NCI-H460 (cell line): ENCODE measurements at regions not wholly inside any gene's neighbourhood (a gene's known extent, or its start where the extent isn't known, plus 50 kb on each side); places are given as distances from the start of the nearest gene placed in this dataset.

Experiments used
- DNase-seq: peaks from one replicate; pipeline ENCODE4 v3.0.0-alpha.2; 2016; ENCODE audit warnings: low read depth; ENCODE audit errors: extremely low read depth

DNA sequence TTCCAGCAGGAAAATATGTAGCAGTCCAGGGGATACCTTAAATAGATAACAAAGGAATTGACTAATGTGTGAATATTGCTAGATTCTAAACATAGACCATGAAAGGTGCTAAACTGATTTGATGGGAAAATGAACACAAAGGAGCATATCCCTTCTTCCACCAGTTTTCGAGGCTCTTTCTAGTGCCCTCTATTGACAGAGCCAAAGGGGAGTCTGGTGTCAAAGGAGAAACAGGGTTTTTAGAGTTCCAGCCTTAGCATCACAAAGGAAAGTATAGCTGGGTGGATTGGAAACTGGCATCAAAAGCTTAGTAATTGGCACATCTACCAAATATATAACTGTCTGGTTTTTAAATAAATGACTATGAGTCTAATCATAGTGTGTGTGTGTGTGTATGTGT lies 636.8 kb downstream of the ETV1 start:
- no peak for DNase-seq

DNA sequence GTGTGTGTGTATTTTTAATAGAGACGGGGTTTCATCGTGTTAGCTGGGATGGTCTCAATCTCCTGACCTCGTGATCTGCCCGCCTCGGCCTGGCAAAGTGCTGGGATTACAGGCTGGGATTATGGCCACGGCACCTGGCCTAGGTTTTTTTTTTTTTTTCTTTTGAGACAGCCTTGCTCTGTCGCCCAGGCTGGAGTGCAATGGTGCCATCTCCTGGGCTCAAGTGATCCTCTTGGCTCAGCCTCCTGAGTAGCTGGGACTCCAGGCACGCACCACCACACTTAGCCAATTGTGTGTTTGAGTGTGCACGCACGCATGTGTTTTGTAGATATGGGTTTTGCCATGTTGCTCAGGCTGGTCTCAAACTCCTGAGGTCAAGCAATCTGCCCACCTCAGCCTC lies 629.8 kb downstream of the ETV1 start:
- no peak for DNase-seq

DNA sequence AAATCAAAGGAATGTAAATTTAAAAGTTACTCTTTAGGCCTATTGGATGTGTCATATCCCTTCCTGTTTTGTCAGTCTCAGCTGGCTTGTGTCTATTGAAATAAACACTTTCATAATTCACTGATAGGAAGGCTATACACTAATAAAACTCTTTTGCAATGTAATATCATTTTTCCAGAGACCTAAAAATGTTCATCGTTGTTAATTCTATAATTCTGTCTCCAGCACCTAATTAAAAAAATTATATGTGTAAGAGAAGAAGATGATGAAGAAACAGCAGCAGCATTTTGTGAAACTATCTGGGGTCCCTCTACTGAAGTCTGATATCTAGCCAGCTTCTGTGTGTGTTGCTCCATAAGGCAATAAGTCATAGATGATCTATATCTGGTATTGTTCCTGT lies 602.7 kb downstream of the ETV1 start:
- DNase-seq: no peak

DNA sequence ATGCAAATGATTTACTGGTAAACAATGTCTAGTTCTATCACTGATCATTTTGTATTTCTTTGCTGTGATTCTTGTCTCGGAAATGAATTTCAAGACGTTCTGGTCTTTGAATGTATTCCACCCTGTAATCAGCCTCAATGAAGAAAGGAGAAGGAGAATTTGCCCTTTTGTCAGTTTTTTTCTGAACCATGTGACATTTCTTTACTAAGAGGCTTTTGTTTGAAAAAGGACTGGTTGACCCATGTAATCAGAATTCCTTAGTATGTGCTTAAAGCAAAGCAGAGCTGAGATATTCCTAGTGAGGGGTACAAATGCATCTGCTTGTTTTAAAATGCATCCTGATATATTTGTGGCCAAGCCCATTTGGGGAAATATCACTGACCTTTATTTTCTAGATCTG lies 581.6 kb downstream of the ETV1 start:
- DNase-seq: no peak

DNA sequence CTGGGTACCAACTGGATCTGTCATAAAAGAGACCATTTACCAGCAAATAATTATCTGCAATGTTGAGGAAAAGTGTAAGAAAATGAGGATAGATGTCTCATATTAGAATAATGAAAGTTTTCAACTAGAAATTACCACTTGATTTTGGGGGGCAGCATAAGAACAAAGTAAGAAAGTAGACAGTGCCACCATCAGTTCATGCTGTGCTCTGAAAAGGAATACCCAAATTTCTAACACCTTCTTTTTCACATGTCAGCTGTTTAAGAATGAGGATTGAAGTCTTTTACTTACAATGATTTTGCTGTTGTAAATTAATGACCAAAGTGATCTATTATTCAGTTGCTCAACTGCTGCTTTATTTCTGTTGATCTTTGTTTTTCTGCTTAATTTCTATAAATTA lies 578.3 kb downstream of the ETV1 start:
- DNase-seq: no peak

DNA sequence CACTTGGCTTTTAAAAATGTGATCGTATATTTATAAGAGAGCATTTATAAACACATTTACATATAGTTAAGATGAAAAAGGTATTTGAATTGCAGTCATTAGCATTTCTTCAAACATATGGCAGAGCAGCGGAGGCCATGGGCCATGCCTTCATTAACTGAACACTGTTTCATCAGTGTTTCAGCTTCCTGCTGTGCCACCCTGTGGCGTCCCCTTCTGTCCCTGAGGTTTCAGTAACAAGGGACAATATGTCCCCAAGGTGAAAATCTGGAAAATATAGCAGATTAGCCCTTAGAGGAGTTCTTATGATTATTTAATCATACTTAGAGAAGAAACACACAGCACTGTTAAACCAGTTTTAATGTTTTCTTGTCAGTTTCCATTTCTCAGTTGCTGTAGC lies 577.8 kb downstream of the ETV1 start:
- no peak for DNase-seq

DNA sequence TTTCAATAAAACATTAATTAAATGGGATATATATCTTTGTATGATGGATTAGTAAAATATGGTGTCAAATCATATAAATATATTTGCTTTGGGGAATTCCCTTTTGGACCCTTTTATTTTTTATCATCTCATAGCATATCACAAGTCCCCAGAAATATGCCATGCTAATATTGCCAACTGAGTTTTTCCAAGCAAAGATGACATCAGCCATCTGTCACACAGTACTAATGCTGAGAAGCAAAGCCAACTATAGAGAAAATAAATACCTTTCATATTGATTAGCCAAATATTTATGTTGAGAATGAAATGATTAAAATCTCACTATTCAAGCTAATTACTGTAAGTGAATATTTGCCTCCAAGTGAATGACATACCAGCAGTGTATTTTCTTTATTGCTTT lies 575.3 kb downstream of the ETV1 start:
- no peak for DNase-seq

DNA sequence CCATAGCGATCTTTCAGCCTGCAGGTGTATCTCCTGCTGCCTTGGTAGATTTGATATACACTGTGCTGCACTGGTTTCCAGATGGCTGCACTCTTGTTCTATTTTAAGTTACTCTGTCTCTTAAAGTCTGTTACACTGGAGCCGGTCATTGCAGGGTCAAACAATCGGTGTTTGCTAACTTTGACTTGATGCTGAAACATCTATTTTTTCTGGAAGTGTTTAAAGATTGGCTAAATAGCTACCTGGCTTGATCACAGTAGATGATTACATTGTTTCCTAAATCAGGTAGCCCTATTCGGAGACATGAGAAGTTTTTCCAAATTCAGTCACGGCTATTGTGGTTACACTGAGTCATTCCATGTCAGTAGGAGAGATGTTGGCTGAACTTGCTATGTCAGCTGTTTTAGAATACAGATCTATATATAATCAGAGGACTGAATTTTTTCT lies 574.8 kb downstream of the ETV1 start:
- DNase-seq: no peak

DNA sequence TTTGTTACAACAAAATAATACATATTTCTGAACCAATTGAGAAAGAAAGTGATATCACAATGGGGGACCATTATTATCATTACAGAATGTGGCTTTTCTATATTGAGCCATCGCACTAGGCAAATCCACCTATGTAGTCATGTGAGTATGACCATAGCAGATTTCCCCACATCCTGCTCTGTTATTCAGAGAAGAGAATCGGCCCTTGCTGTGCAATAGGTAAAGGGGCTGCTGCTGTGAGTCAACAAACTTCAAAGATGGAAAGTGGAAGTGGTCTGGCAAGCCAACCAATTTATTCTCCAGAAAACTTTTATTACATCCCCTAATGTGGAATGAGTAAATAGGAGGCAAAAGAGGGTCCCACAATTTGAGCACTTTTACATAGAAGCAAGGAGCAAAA lies 573.4 kb downstream of the ETV1 start:
- DNase-seq: no peak

DNA sequence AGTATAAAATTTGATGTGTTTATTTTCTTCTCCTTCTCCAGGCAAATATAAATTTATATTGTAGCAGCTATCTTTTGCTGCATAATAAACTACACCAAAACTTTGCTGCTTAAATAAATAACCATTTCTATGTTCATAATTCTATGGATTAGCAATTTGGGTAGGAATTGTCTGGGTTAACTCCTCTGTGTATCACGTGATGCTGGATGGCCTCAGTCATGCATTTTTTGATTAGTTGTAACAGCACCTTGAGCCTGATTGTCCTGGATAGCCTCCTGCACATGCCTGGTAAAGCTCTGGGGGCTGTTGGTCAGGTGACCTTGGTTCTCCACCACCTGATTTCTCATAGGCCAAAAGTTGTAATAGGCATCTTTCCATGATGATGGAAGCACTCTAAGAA lies 572.9 kb downstream of the ETV1 start:
- no peak for DNase-seq

DNA sequence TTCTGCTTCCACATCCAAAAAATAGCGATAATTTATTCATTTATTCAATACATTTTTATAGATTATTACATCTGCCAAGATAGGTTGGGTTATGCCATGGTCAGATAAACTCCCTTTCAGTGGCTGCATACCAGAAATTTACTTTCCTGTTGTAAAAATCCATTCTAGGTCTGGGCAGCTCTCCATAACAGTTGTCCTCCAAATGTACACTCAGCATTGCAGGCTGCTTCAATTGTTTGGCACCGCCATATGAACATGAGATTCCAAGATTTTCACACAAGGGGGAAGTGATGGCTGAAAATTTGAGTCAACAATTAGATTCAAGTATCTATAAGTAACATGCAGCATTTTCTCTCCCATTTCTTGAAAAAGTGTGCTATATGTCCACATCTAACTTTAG lies 568.7 kb downstream of the ETV1 start:
- DNase-seq: no peak

DNA sequence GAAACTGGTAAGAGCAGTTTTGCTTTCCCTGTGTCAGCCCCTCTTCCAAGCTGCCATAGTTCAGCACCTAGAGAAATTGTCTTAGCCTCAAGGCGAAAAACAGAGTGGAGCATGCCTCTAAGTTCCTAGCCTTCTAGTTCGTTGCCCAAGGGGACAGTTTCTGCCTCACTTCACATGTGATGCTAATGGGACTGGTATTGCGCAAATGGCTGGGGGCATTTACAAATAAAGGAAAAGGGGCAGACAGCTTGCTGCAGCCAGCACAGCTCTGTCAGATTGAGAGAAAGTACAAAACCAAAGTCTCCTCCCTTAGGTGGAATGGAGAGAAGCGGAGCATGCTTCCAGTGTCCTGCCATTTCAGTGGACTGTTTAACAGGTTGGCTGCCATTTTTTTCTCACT lies 567.7 kb downstream of the ETV1 start:
- no peak for DNase-seq

DNA sequence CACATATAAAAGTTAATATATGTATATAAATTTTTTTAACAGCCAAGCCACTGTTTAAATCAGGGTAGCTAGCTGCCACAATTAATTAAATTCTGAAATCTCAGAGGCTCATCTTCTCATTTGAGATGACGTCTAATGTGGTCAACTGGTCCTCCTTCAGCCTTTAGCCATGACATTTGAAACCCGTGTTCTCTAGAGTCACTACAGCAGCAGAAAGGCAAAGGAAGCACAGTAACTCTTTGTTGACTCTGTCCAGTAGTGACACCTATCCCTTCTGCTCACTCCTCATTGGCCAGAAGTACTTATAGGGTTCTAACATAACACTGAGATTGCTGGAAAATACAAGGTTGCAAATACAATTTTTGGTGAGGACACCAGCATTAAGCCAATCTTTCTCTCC lies 555.5 kb downstream of the ETV1 start:
- DNase-seq: no peak

DNA sequence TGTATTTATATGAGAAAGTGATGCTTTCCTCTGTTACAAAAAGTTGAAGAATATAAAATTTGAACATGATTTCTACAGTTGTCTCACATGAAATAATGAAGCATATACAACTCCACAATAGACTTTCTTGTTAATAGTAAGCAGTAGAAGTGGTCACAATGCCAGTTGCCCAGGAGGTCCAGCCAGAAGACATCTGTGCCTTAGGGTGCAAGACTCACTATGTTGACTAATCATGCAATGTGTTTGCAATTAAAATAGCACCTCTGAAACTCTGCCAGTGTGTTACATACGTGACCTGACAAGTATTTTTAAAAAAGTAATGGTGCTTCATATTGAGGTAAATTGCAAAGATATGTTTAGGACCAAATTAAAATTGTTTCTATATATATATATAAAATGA lies 547.2 kb downstream of the ETV1 start:
- DNase-seq: no peak

DNA sequence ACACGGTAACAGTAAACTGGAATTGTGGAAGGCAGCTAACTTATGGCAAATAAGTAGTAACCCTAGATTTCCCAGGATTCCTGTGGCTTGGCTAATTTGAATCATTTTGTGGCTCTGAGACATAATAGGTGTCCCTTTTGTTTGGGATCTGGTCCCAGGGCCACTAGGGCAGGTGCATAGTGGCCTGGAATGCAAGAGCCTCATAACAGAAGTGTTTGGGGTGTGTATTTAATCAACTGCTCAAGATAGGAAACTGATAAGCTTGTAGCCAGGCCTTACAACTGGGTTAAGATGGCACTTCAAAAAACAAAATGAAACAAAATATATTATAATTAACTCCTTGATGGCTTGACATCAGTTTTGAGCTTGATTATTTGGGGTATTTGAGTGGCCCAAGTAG lies 541.8 kb downstream of the ETV1 start:
- no peak for DNase-seq

DNA sequence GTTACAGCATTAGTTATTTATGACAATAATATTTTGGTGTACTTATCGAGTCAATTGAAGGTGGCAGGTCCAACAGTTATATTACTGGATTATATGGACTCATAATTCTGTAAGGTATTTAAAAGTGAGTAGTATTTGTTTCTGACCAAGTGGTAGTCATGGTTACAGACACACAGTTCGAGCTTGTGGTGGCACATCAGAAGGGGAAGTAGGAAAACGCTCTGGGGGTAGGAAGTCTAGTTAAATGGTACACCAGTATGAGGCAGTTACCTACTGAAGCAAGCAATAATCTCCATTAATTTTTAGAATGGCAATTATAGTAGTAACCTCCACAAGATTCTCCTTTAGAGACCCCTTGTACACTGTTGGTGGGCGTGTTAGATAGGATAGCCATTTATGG lies 541.2 kb downstream of the ETV1 start:
- no peak for DNase-seq

DNA sequence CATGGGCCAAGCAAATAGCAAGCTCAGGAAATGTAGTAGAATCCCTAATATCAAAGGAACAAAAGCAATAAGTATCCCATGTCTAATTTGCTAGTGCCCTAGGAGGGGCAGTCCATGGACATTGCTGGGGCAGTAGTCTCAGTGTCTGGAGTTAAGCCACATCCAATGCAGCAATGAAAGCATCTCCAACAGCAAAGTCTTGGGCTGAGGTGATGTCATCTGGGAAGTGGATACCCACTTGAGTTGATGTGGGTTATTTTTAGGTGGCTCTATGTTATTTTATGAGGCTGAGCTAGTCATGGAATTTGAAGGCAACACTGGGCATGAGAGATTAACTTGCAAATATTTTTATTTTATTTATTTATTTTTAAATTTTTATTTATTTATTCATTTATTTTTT lies 540.0 kb downstream of the ETV1 start:
- DNase-seq: no peak

DNA sequence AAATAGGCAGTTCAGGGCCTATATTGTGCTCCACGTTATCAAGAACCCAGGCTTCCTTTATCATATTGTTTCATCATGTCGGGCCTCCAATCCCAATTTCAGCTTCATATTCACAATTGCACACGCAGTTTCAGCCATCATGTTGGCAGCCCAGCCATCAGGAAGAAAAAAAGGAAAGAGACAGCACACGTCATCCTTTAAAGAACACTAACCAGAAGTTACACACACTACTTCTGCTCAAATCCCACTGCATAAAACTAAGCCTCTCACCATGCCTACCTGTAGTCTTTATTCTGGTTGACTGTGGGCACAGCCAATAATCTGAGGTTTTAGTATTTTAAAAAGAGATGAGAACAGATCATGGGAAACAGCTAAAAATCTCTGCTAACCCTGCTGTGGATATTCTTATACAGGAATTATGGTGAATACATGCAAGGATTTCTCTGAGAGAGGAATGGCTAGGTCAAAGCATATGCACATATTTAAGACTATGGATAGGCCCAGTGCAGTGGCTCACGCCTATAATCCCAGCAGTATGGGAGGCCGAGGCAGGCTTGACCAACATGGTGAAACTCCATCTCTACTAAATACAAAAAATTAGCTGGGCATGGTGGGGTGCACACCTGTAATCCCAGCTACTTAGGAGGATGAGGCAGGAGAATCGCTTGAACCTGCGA lies 534.4 kb downstream of the ETV1 start:
- DNase-seq: no peak

DNA sequence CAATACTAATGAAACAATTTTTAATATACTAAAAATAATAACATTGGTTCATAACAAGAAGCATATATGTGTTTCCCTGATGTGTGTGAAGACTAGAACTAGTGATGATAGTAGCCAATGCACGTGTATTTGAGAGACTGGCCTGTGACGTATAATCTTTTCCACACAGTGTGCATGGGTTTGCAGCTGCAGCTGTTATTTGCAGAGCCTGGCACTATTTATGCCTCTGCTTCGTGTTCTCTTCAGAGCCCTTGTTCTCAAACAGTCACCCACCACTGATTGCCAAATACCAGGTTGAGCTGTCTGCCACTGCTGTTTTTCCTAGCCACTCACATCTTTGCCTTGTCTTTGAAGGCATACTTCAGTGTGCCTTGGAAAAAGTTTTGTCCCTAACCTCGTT lies 531.7 kb downstream of the ETV1 start:
- no peak for DNase-seq

DNA sequence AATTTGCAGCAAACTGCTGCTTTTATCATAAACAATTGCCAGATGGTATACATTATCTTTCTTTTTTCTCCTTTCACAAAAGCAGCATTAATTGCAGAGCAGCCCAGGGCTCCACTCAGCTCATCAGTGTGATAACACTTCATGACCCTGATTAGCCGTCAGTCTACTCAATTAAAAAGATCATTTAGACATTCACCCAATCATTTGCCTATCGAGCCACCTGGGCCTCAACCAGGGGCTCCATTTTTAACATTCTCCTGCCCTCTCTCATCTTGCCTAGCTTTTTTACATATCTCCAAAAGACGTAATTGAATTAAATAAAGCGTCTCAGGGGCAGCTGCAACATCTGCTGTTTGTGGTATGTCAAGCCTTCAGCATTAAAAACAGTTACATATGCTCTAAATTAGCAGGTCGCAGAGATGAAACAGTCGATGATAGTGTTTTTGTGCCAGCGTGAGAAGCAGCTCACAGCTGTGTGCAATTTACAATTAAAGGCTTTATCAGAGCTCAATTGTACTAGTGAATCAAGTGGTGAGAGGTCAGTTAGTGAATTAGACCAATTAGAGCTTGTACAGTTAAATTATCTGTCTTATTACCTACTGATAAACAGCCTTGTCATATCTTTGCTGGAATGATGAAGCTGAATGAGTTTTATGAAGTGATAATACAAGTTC lies 522.5 kb downstream of the ETV1 start:
- no peak for DNase-seq

DNA sequence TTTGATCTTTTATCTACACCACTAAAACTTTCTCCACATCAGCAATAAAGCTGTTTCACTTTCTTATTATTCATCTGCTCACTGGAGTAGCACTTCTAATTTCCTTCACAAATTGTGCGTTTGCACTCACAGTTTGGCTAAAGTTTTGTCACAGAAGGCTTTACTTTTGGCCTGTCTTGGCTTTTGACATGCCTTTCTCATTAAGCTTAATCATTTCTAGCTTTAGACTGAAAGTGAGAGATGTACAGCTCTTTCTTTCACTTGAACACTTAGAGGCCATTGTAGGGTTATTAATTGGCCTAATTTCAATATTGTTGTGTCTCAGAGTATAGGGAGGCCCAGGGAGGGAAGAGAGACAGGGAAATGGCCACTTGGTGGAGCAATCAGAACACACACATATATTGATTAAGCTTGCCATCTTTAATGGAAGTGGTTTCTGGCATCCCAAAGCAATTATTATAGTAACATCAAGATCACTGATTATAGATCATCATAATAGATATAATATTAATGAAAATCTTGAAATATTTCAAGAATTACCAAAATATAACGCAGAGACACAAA lies 512.5 kb downstream of the ETV1 start:
- no peak for DNase-seq

DNA sequence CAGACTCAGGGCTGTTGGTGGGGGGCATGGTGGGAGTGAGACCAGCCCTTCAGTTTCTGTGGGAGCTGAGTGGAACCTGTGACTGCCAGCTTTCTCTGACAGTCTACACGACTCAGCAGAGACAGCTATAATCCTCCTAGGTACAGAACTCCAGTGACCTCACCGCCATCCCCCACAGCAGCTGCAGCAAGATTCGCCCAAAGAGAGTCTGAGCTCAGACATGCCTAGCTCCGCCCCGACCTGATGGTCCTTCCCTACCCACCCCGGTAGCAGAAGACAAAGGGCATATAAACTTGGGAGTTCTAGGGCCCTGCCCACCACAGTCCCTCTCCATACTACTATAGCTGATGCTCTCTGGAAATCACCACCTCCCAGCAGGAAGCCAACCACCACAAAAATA lies 500.1 kb downstream of the ETV1 start:
- DNase-seq: no peak

DNA sequence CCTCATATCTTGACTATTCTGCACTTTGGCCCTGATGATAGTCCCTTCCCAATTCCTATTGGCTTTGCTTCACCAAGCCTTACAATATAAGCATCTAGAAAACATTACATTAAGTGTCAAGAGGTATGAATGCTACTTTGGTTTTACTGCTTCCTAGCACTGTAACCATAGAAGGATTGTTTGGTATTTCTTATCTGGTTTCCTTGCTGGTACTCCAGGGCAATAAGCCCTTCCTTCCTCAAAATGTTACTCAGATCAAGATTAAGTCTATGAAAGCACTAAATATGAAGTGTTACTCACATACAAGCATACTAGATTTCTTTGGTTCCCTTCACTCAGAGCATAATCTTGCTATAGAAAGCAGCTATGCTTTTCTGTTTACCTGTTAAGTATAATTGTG lies 492.5 kb downstream of the ETV1 start:
- no peak for DNase-seq
